Fibroblast of lung (primary cell): ENCODE measurements at regions not wholly inside any gene's neighbourhood (a gene's known extent, or its start where the extent isn't known, plus 50 kb on each side); places are given as distances from the start of the nearest gene placed in this dataset.

ENCODE experiments used
- EZH2 ChIP-seq: IDR thresholded peaks from 2 replicates; pipeline ENCODE4 v1.5.1; 2012; ENCODE audit warnings: low read length, control low read depth, mild to moderate bottlenecking; ENCODE audit errors: missing control alignments
- TF ChIP-seq, protein P1 (sequence below), 2 donors: IDR thresholded peaks in 1 of 2; conservative IDR thresholded peaks in 1 of 2; 1 replicate in 1 of 2; 2 replicates in 1 of 2; pipeline ENCODE4 v1.5.1; 2011 to 2012; ENCODE audit warnings: low read length in 2 of 2, control low read depth in 1 of 2, inconsistent platforms in 1 of 2, low read depth in 1 of 2, mild to moderate bottlenecking in 1 of 2

DNA sequence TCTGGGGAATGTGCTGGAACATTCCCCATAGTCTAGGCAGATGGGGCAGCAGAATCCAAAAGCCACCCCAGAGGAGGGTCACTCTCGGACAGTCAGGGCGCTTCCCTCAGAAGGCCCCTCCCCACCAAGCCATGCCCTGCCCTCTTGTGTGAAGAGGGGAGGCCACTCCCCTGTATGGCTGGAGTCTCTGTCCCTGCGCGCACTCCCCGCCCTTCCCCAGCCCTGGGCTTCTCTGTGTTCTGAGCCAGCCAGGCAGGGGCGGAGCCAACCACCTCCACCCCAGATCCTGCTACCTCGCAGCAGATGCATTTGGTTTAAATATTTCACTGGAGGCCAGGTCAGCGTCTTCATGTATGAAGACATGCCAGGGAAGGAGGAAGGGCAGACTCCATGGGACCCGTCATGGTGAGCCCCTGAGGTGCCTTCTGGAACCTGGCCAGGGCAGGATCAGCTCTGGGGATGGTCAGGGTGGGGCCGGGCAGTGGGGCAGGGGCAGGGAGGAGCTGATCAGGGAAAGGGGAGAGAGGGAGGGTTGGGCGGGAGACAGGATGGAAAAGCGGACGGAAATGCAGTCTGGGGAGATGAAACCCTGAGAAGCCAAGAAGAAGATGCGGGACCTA is 107.3 kb downstream of the ADRA2C start:
- TF ChIP-seq, protein P1, sequence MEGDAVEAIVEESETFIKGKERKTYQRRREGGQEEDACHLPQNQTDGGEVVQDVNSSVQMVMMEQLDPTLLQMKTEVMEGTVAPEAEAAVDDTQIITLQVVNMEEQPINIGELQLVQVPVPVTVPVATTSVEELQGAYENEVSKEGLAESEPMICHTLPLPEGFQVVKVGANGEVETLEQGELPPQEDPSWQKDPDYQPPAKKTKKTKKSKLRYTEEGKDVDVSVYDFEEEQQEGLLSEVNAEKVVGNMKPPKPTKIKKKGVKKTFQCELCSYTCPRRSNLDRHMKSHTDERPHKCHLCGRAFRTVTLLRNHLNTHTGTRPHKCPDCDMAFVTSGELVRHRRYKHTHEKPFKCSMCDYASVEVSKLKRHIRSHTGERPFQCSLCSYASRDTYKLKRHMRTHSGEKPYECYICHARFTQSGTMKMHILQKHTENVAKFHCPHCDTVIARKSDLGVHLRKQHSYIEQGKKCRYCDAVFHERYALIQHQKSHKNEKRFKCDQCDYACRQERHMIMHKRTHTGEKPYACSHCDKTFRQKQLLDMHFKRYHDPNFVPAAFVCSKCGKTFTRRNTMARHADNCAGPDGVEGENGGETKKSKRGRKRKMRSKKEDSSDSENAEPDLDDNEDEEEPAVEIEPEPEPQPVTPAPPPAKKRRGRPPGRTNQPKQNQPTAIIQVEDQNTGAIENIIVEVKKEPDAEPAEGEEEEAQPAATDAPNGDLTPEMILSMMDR (conservative IDR thresholded peaks at IDR 0.05 in 1 of 2, IDR thresholded peaks at IDR 0.05 in 1 of 2; ENCODE audit: low read depth in 1 of 2, low read length in 2 of 2), result no peak
- TF ChIP-seq EZH2, result no peak
